Lower leg skin (tissue), 3 donors: ENCODE measurements at regions not wholly inside any gene's neighbourhood (a gene's known extent, or its start where the extent isn't known, plus 50 kb on each side); places are given as distances from the start of the nearest gene placed in this dataset.

Source experiments
- CTCF ChIP-seq, 3 donors: fragments of 450-650 bp; IDR thresholded peaks; one replicate each; pipeline ENCODE4 v1.5.1; 2016; ENCODE audit warnings: antibody characterized with exemption in 3 of 3, mild to moderate bottlenecking in 3 of 3, moderate library complexity in 2 of 3
- POLR2A ChIP-seq, 2 donors: fragments of 450-650 bp; IDR thresholded peaks; one replicate each; pipeline ENCODE4 v1.6.1; 2016 to 2017; ENCODE audit warnings: antibody characterized with exemption in 2 of 2, mild to moderate bottlenecking in 1 of 2, moderate library complexity in 1 of 2

- TF ChIP-seq CTCF (IDR thresholded peaks at IDR 0.05) (no peak), POLR2A (IDR thresholded peaks at IDR 0.05) (no peak)
These were observed 1024.5 kb upstream of the RBFOX1 start for GRCh38 chr16:6308176-6308575.
